GM12873 (cell line): ENCODE measurements at regions not wholly inside any gene's neighbourhood (a gene's known extent, or its start where the extent isn't known, plus 50 kb on each side); places are given as distances from the start of the nearest gene placed in this dataset.

Source experiments
- CTCF ChIP-seq: IDR thresholded peaks from 2 replicates; pipeline ENCODE4 v1.5.1; 2012; ENCODE audit warnings: low read depth, mild to moderate bottlenecking, moderate library complexity, low read length, control low read depth; ENCODE audit not compliant: insufficient read depth; ENCODE audit errors: missing control alignments

GRCh38 chr18:53755914-53756609 lies 468.4 kb downstream of the MBD2 start:
- TF ChIP-seq CTCF = no peak

- no peak for TF ChIP-seq CTCF
Observed at GRCh38 chr18:53754154-53754553, 470.3 kb downstream of the MBD2 start.

- no peak for TF ChIP-seq CTCF
Observed at GRCh38 chr18:53753601-53754000, 470.9 kb downstream of the MBD2 start.

- TF ChIP-seq CTCF = no peak
Observed at GRCh38 chr18:53752781-53753367, 471.6 kb downstream of the MBD2 start.

- TF ChIP-seq CTCF = no peak
Observed at GRCh38 chr18:53749766-53750165, 474.7 kb downstream of the MBD2 start.

- TF ChIP-seq CTCF = no peak
Observed at GRCh38 chr18:53747663-53748160, 476.8 kb downstream of the MBD2 start.

GRCh38 chr18:53747210-53747609 lies 477.3 kb downstream of the MBD2 start:
- TF ChIP-seq CTCF = no peak
